NCI-H1930 (cell line): ENCODE measurements at regions not wholly inside any gene's neighbourhood (a gene's known extent, or its start where the extent isn't known, plus 50 kb on each side); places are given as distances from the start of the nearest gene placed in this dataset.
A peak's percentile ranks its signal among the peaks of the same experiment; 100 is the strongest.
"Not testable (repeated sequence)": the region's sequence is repeated elsewhere in the genome, so short reads cannot be mapped to it uniquely, and the experiment has no call there.

Experiments
- DNase-seq, 2 experiments: peaks; one replicate each; lab custom pipeline; 2025; lab: John Stamatoyannopoulos, UW

GRCh38 chr13:87206708-87207107, 464.5 kb upstream of the SLITRK5 start:
- no peak for DNase-seq

- DNase-seq = no peak
Observed at GRCh38 chr13:87207280-87208003, 463.7 kb upstream of the SLITRK5 start.

GRCh38 chr13:87208636-87209035, 462.5 kb upstream of the SLITRK5 start:
- DNase-seq = no peak

- no peak for DNase-seq
Observed at GRCh38 chr13:87234981-87235380, 436.2 kb upstream of the SLITRK5 start.

GRCh38 chr13:87235621-87236020, 435.6 kb upstream of the SLITRK5 start:
- no peak for DNase-seq

- no peak for DNase-seq
Observed at GRCh38 chr13:87244256-87244890, 426.8 kb upstream of the SLITRK5 start.

- DNase-seq = not testable (repeated sequence)
Observed at GRCh38 chr13:87249847-87250246, 421.3 kb upstream of the SLITRK5 start.

GRCh38 chr13:87255394-87255793, 415.8 kb upstream of the SLITRK5 start:
- no peak for DNase-seq

GRCh38 chr13:87259479-87260083, 411.6 kb upstream of the SLITRK5 start:
- no peak for DNase-seq

- DNase-seq = peak; percentile 31
Observed at GRCh38 chr13:87274209-87274819, 396.9 kb upstream of the SLITRK5 start.

GRCh38 chr13:87280139-87280538, 391.0 kb upstream of the SLITRK5 start:
- DNase-seq = no peak

- DNase-seq = no peak
Observed at GRCh38 chr13:87287721-87288120, 383.4 kb upstream of the SLITRK5 start.

GRCh38 chr13:87295636-87296035, 375.5 kb upstream of the SLITRK5 start:
- DNase-seq = no peak

- DNase-seq = no peak
Observed at GRCh38 chr13:87302034-87302433, 369.1 kb upstream of the SLITRK5 start.

GRCh38 chr13:87302931-87303330, 368.2 kb upstream of the SLITRK5 start:
- no peak for DNase-seq

GRCh38 chr13:87311165-87311564, 360.0 kb upstream of the SLITRK5 start:
- DNase-seq = no peak

- DNase-seq = no peak
Observed at GRCh38 chr13:87314822-87315221, 356.3 kb upstream of the SLITRK5 start.

- DNase-seq = no peak
Observed at GRCh38 chr13:87322386-87322785, 348.8 kb upstream of the SLITRK5 start.

- no peak for DNase-seq
Observed at GRCh38 chr13:87324558-87324957, 346.6 kb upstream of the SLITRK5 start.

- no peak for DNase-seq
Observed at GRCh38 chr13:87331178-87331577, 340.0 kb upstream of the SLITRK5 start.

GRCh38 chr13:87333599-87333998, 337.6 kb upstream of the SLITRK5 start:
- DNase-seq = no peak

- DNase-seq = no peak
Observed at GRCh38 chr13:87334176-87334575, 337.0 kb upstream of the SLITRK5 start.

GRCh38 chr13:87336346-87336889, 334.8 kb upstream of the SLITRK5 start:
- DNase-seq = not testable (repeated sequence)
